ENCODE measurements at regions not wholly inside any gene's neighbourhood (a gene's known extent, or its start where the extent isn't known, plus 50 kb on each side); places are given as distances from the start of the nearest gene placed in this dataset.
A peak's percentile ranks its signal among the peaks of the same experiment; 100 is the strongest.

DNA sequence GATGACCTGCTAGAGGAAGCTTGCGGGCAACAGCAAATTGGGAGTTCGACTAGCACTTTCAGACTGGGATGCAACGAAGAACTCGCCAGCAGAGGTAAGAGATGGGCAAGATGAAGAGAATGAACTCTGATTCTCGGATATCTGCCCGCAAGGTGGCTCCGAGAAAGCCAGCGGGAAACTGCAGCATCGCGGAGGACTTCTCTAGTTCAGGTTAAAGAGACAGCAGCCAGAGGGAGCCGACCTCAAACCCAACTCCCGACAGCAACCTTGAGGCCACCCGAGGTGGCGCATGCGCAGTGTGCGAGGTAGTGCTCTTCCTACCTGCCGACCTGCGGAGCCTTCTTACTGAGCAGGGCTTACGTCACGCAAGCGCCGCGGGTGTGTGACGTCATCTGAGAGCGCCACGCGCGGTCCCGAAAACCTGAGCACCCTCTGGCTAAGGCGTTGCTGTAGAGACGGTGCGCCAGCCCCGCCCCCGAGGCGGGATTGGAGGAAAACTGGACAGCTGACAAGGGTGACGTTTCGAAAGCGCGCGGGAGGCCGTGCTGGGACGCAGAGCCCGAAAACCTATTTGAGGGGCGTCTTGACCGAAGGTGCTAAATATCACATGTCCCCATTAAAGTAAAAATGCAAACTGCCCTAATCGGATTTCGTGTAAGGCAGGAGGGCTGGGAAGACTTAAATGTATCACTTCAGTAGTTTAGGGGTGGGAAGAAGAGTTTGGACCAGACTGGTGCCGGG is 110.5 kb upstream of the SLC25A33 start (continued):
- TF ChIP-seq, protein P1, sequence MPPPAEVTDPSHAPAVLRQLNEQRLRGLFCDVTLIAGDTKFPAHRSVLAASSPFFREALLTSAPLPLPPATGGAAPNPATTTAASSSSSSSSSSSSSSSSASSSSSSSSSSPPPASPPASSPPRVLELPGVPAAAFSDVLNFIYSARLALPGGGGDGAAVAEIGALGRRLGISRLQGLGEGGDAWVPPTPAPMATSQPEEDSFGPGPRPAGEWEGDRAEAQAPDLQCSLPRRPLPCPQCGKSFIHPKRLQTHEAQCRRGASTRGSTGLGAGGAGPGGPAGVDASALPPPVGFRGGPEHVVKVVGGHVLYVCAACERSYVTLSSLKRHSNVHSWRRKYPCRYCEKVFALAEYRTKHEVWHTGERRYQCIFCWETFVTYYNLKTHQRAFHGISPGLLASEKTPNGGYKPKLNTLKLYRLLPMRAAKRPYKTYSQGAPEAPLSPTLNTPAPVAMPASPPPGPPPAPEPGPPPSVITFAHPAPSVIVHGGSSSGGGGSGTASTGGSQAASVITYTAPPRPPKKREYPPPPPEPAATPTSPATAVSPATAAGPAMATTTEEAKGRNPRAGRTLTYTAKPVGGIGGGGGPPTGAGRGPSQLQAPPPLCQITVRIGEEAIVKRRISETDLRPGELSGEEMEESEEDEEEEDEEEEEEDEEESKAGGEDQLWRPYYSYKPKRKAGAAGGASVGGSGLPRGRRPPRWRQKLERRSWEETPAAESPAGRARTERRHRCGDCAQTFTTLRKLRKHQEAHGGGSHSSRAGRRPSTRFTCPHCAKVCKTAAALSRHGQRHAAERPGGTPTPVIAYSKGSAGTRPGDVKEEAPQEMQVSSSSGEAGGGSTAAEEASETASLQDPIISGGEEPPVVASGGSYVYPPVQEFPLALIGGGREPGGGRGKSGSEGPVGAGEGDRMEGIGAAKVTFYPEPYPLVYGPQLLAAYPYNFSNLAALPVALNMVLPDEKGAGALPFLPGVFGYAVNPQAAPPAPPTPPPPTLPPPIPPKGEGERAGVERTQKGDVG (CRISPR knock-in tag; IDR thresholded peaks at IDR 0.05; ENCODE audit: borderline replicate concordance) = peak; percentile 88; the same call in 1 of the 2 replicates
- TF ChIP-seq FOSL2 (CRISPR knock-in tag; IDR thresholded peaks at IDR 0.05) (peak; percentile 67; the same call in 1 of the 2 replicates), SETDB1 (CRISPR knock-in tag; IDR thresholded peaks at IDR 0.05; ENCODE audit: borderline replicate concordance) (no peak), ZNF292 (CRISPR knock-in tag; IDR thresholded peaks at IDR 0.05; ENCODE audit: borderline replicate concordance, low read depth) (0 out of 2 replicates have a peak, but pooled peaks have one; percentile 18), STAT5B (CRISPR knock-in tag; IDR thresholded peaks at IDR 0.05) (no peak), ZNF761 (CRISPR knock-in tag; conservative IDR thresholded peaks at IDR 0.05) (no peak), U2AF1 (optimal IDR thresholded peaks at IDR 0.05; ENCODE audit: low read depth, low read length) (no peak), THYN1 (CRISPR knock-in tag; IDR thresholded peaks at IDR 0.05; ENCODE audit: borderline replicate concordance, low read depth) (no peak), HNRNPUL1 (IDR thresholded peaks at IDR 0.05; ENCODE audit: low read depth, low read length) (no peak), SRY (CRISPR knock-in tag; IDR thresholded peaks at IDR 0.05) (no peak)
- TF ChIP-seq, protein P2, sequence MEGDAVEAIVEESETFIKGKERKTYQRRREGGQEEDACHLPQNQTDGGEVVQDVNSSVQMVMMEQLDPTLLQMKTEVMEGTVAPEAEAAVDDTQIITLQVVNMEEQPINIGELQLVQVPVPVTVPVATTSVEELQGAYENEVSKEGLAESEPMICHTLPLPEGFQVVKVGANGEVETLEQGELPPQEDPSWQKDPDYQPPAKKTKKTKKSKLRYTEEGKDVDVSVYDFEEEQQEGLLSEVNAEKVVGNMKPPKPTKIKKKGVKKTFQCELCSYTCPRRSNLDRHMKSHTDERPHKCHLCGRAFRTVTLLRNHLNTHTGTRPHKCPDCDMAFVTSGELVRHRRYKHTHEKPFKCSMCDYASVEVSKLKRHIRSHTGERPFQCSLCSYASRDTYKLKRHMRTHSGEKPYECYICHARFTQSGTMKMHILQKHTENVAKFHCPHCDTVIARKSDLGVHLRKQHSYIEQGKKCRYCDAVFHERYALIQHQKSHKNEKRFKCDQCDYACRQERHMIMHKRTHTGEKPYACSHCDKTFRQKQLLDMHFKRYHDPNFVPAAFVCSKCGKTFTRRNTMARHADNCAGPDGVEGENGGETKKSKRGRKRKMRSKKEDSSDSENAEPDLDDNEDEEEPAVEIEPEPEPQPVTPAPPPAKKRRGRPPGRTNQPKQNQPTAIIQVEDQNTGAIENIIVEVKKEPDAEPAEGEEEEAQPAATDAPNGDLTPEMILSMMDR (CRISPR knock-in tag; IDR thresholded peaks at IDR 0.05) = peak; percentile 77
- TF ChIP-seq, protein P3, sequence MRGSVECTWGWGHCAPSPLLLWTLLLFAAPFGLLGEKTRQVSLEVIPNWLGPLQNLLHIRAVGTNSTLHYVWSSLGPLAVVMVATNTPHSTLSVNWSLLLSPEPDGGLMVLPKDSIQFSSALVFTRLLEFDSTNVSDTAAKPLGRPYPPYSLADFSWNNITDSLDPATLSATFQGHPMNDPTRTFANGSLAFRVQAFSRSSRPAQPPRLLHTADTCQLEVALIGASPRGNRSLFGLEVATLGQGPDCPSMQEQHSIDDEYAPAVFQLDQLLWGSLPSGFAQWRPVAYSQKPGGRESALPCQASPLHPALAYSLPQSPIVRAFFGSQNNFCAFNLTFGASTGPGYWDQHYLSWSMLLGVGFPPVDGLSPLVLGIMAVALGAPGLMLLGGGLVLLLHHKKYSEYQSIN (CRISPR knock-in tag; IDR thresholded peaks at IDR 0.05; ENCODE audit: borderline replicate concordance) = no peak
- TF ChIP-seq, protein P4, sequence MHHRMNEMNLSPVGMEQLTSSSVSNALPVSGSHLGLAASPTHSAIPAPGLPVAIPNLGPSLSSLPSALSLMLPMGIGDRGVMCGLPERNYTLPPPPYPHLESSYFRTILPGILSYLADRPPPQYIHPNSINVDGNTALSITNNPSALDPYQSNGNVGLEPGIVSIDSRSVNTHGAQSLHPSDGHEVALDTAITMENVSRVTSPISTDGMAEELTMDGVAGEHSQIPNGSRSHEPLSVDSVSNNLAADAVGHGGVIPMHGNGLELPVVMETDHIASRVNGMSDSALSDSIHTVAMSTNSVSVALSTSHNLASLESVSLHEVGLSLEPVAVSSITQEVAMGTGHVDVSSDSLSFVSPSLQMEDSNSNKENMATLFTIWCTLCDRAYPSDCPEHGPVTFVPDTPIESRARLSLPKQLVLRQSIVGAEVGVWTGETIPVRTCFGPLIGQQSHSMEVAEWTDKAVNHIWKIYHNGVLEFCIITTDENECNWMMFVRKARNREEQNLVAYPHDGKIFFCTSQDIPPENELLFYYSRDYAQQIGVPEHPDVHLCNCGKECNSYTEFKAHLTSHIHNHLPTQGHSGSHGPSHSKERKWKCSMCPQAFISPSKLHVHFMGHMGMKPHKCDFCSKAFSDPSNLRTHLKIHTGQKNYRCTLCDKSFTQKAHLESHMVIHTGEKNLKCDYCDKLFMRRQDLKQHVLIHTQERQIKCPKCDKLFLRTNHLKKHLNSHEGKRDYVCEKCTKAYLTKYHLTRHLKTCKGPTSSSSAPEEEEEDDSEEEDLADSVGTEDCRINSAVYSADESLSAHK (CRISPR knock-in tag; IDR thresholded peaks at IDR 0.05; ENCODE audit: borderline replicate concordance) = no peak
- TF ChIP-seq, protein P5, sequence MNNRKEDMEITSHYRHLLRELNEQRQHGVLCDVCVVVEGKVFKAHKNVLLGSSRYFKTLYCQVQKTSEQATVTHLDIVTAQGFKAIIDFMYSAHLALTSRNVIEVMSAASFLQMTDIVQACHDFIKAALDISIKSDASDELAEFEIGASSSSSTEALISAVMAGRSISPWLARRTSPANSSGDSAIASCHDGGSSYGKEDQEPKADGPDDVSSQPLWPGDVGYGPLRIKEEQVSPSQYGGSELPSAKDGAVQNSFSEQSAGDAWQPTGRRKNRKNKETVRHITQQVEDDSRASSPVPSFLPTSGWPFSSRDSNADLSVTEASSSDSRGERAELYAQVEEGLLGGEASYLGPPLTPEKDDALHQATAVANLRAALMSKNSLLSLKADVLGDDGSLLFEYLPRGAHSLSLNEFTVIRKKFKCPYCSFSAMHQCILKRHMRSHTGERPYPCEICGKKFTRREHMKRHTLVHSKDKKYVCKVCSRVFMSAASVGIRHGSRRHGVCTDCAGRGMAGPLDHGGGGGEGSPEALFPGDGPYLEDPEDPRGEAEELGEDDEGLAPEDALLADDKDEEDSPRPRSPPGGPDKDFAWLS (CRISPR knock-in tag; IDR thresholded peaks at IDR 0.05; ENCODE audit: borderline replicate concordance) = no peak
- TF ChIP-seq, protein P6, sequence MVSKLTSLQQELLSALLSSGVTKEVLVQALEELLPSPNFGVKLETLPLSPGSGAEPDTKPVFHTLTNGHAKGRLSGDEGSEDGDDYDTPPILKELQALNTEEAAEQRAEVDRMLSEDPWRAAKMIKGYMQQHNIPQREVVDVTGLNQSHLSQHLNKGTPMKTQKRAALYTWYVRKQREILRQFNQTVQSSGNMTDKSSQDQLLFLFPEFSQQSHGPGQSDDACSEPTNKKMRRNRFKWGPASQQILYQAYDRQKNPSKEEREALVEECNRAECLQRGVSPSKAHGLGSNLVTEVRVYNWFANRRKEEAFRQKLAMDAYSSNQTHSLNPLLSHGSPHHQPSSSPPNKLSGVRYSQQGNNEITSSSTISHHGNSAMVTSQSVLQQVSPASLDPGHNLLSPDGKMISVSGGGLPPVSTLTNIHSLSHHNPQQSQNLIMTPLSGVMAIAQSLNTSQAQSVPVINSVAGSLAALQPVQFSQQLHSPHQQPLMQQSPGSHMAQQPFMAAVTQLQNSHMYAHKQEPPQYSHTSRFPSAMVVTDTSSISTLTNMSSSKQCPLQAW (CRISPR knock-in tag; IDR thresholded peaks at IDR 0.05) = peak; percentile 84
